Activated naive CD8-positive, alpha-beta T cell treated with anti-CD3 and anti-CD28 coated beads, Interleukin-2, amount 10 ng/mL, durations not matched to agents 7 days and 5 days (primary cell): ENCODE measurements at regions not wholly inside any gene's neighbourhood (a gene's known extent, or its start where the extent isn't known, plus 50 kb on each side); places are given as distances from the start of the nearest gene placed in this dataset.

Experiments used
- ATAC-seq: fragments of 150-1000 bp; cut with Tn5 transposase; one replicate; pipeline ENCODE4 v1.10.0; 2021; ENCODE audit warnings: low read depth, moderate library complexity
- POLR2A ChIA-PET: fragments of 350-600 bp; sonication (Branson Sonifier 250); formaldehyde crosslinking; loops from one replicate; lab custom pipeline; 2021; ENCODE audit warnings: antibody characterized with exemption; lab: Charles Lee
- DNase-seq: peaks from one replicate; pipeline ENCODE4 v3.0.0; 2021
- H3K27ac Mint-ChIP-seq: one replicate; pipeline ENCODE4 v1.8.0; 2022; ENCODE audit warnings: mild to moderate bottlenecking, mixed read lengths
- H3K27me3 Mint-ChIP-seq: one replicate; pipeline ENCODE4 v1.8.0; 2022; ENCODE audit warnings: mild to moderate bottlenecking, moderate library complexity, mixed read lengths
- H3K36me3 Mint-ChIP-seq: one replicate; pipeline ENCODE4 v1.8.0; 2021; ENCODE audit warnings: mild to moderate bottlenecking, mixed read lengths
- H3K4me1 Mint-ChIP-seq: one replicate; pipeline ENCODE4 v1.8.0; 2021; ENCODE audit warnings: mixed read lengths
- H3K4me3 Mint-ChIP-seq: one replicate; pipeline ENCODE4 v1.8.0; 2022; ENCODE audit warnings: mild to moderate bottlenecking, moderate library complexity, mixed read lengths
- H3K9me3 Mint-ChIP-seq: one replicate; pipeline ENCODE4 v1.8.0; 2021; ENCODE audit warnings: mixed read lengths

GRCh38 chr2:60163691-60164090, 389.8 kb downstream of the BCL11A start:
- no peak overlapping the region for H3K27ac Mint-ChIP-seq
- H3K4me1 Mint-ChIP-seq, result no peaks in the 10 kb centered on the region
- POLR2A ChIA-PET, result no interaction called here
- no peaks in the 10 kb centered on the region for H3K9me3 Mint-ChIP-seq
- ATAC-seq, result no peak
- H3K4me3 Mint-ChIP-seq, result no peak overlapping the region
- no peaks in the 10 kb centered on the region for H3K27me3 Mint-ChIP-seq
- no peaks in the 10 kb centered on the region for H3K36me3 Mint-ChIP-seq
- DNase-seq, result no peak

- DNase-seq, result no peak
- peaks cover 8% of the 10 kb centered on the region for H3K27me3 Mint-ChIP-seq
- H3K4me1 Mint-ChIP-seq, result no peaks in the 10 kb centered on the region
- no peak for ATAC-seq
- H3K36me3 Mint-ChIP-seq, result no peaks in the 10 kb centered on the region
- H3K27ac Mint-ChIP-seq, result no peak overlapping the region
- POLR2A ChIA-PET, result no interaction called here
- no peak overlapping the region for H3K4me3 Mint-ChIP-seq
- no peaks in the 10 kb centered on the region for H3K9me3 Mint-ChIP-seq
These were observed 393.9 kb downstream of the BCL11A start for GRCh38 chr2:60159519-60159918.

- no peak overlapping the region for H3K4me3 Mint-ChIP-seq
- DNase-seq, result no peak
These were observed 395.2 kb downstream of the BCL11A start for GRCh38 chr2:60158262-60158661.

GRCh38 chr2:60157283-60157682, 396.2 kb downstream of the BCL11A start:
- Mint-ChIP-seq H3K36me3 (no peaks in the 10 kb centered on the region), H3K4me1 (no peaks in the 10 kb centered on the region), H3K27me3 (peaks cover 15% of the 10 kb centered on the region), H3K4me3 (no peak overlapping the region), H3K9me3 (no peaks in the 10 kb centered on the region), H3K27ac (no peak overlapping the region)
- DNase-seq, result no peak
- no peak for ATAC-seq
- POLR2A ChIA-PET, result no interaction called here

More at GRCh38 chr2:60158262-60158661, 395.2 kb downstream of the BCL11A start:
- Mint-ChIP-seq H3K4me1 (no peaks in the 10 kb centered on the region), H3K36me3 (no peaks in the 10 kb centered on the region), H3K27ac (no peak overlapping the region), H3K9me3 (no peaks in the 10 kb centered on the region), H3K27me3 (peaks cover 15% of the 10 kb centered on the region)
- ATAC-seq, result no peak
- POLR2A ChIA-PET, result no interaction called here

- H3K4me1 Mint-ChIP-seq, result peaks cover 2% of the 10 kb centered on the region
- H3K27ac Mint-ChIP-seq, result no peak overlapping the region
- DNase-seq, result no peak
- no peak overlapping the region for H3K4me3 Mint-ChIP-seq
- H3K36me3 Mint-ChIP-seq, result no peaks in the 10 kb centered on the region
- no peaks in the 10 kb centered on the region for H3K9me3 Mint-ChIP-seq
- H3K27me3 Mint-ChIP-seq, result peaks cover 21% of the 10 kb centered on the region
- ATAC-seq, result no peak
- POLR2A ChIA-PET, result no interaction called here
These were observed 399.3 kb downstream of the BCL11A start for GRCh38 chr2:60154142-60154541.

GRCh38 chr2:60152226-60152833, 401.1 kb downstream of the BCL11A start:
- H3K27me3 Mint-ChIP-seq, result peaks cover 21% of the 10 kb centered on the region
- no peak overlapping the region for H3K27ac Mint-ChIP-seq
- ATAC-seq (no peak), DNase-seq (no peak)
- H3K4me3 Mint-ChIP-seq, result no peak overlapping the region
- POLR2A ChIA-PET, result no interaction called here
- peaks cover 6% of the 10 kb centered on the region for H3K4me1 Mint-ChIP-seq
- no peaks in the 10 kb centered on the region for H3K9me3 Mint-ChIP-seq
- no peaks in the 10 kb centered on the region for H3K36me3 Mint-ChIP-seq

GRCh38 chr2:60149176-60149575, 404.3 kb downstream of the BCL11A start:
- Mint-ChIP-seq H3K4me3 (no peak overlapping the region), H3K27ac (no peak overlapping the region), H3K36me3 (no peaks in the 10 kb centered on the region), H3K27me3 (peaks cover 11% of the 10 kb centered on the region), H3K4me1 (peaks cover 6% of the 10 kb centered on the region), H3K9me3 (no peaks in the 10 kb centered on the region)
- no peak for DNase-seq
- POLR2A ChIA-PET, result no interaction called here
- no peak for ATAC-seq

- POLR2A ChIA-PET, result no interaction called here
- Mint-ChIP-seq H3K9me3 (no peaks in the 10 kb centered on the region), H3K36me3 (no peaks in the 10 kb centered on the region), H3K4me1 (peaks cover 6% of the 10 kb centered on the region), H3K27me3 (peaks cover 7% of the 10 kb centered on the region), H3K4me3 (no peak overlapping the region), H3K27ac (no peak overlapping the region)
- DNase-seq (no peak), ATAC-seq (no peak)
These were observed 404.7 kb downstream of the BCL11A start for GRCh38 chr2:60148716-60149115.

- H3K4me1 Mint-ChIP-seq, result no peaks in the 10 kb centered on the region
- H3K9me3 Mint-ChIP-seq, result peaks cover 9% of the 10 kb centered on the region
- ATAC-seq (no peak), DNase-seq (no peak)
- no peak overlapping the region for H3K4me3 Mint-ChIP-seq
- H3K36me3 Mint-ChIP-seq, result no peaks in the 10 kb centered on the region
- H3K27me3 Mint-ChIP-seq, result no peaks in the 10 kb centered on the region
- H3K27ac Mint-ChIP-seq, result no peak overlapping the region
- POLR2A ChIA-PET, result no interaction called here
These were observed 413.3 kb downstream of the BCL11A start for GRCh38 chr2:60140185-60140584.

- Mint-ChIP-seq H3K9me3 (peaks cover 6% of the 10 kb centered on the region), H3K36me3 (no peaks in the 10 kb centered on the region), H3K27me3 (peaks cover 2% of the 10 kb centered on the region), H3K27ac (no peak overlapping the region), H3K4me3 (no peak overlapping the region), H3K4me1 (no peaks in the 10 kb centered on the region)
- no peak for DNase-seq
- no peak for ATAC-seq
- POLR2A ChIA-PET, result no interaction called here
These were observed 416.5 kb downstream of the BCL11A start for GRCh38 chr2:60136913-60137312.

- H3K4me1 Mint-ChIP-seq, result no peaks in the 10 kb centered on the region
- ATAC-seq (no peak), DNase-seq (no peak)
- peaks cover 2% of the 10 kb centered on the region for H3K9me3 Mint-ChIP-seq
- H3K27ac Mint-ChIP-seq, result no peak overlapping the region
- no peaks in the 10 kb centered on the region for H3K36me3 Mint-ChIP-seq
- POLR2A ChIA-PET, result no interaction called here
- H3K4me3 Mint-ChIP-seq, result no peak overlapping the region
- H3K27me3 Mint-ChIP-seq, result peaks cover 4% of the 10 kb centered on the region
These were observed 426.3 kb downstream of the BCL11A start for GRCh38 chr2:60127191-60127590.

GRCh38 chr2:60125611-60126426, 427.6 kb downstream of the BCL11A start:
- no peak overlapping the region for H3K4me3 Mint-ChIP-seq
- no peaks in the 10 kb centered on the region for H3K4me1 Mint-ChIP-seq
- H3K27ac Mint-ChIP-seq, result no peak overlapping the region
- DNase-seq (no peak), ATAC-seq (no peak)
- H3K9me3 Mint-ChIP-seq, result no peaks in the 10 kb centered on the region
- no peaks in the 10 kb centered on the region for H3K36me3 Mint-ChIP-seq
- H3K27me3 Mint-ChIP-seq, result peaks cover 4% of the 10 kb centered on the region
- POLR2A ChIA-PET, result no interaction called here

- POLR2A ChIA-PET, result no interaction called here
- H3K27ac Mint-ChIP-seq, result no peak overlapping the region
- no peaks in the 10 kb centered on the region for H3K36me3 Mint-ChIP-seq
- no peak for DNase-seq
- no peak overlapping the region for H3K4me3 Mint-ChIP-seq
- H3K4me1 Mint-ChIP-seq, result no peaks in the 10 kb centered on the region
- H3K27me3 Mint-ChIP-seq, result peaks cover 10% of the 10 kb centered on the region
- no peaks in the 10 kb centered on the region for H3K9me3 Mint-ChIP-seq
- no peak for ATAC-seq
These were observed 433.7 kb downstream of the BCL11A start for GRCh38 chr2:60119778-60120177.

- no peak for DNase-seq
- H3K27ac Mint-ChIP-seq, result no peak overlapping the region
These were observed 434.5 kb downstream of the BCL11A start for GRCh38 chr2:60118917-60119316.

More at GRCh38 chr2:60118917-60119316, 434.5 kb downstream of the BCL11A start:
- Mint-ChIP-seq H3K4me1 (no peaks in the 10 kb centered on the region), H3K9me3 (no peaks in the 10 kb centered on the region), H3K4me3 (no peak overlapping the region), H3K36me3 (no peaks in the 10 kb centered on the region), H3K27me3 (peaks cover 10% of the 10 kb centered on the region)
- ATAC-seq, result no peak
- POLR2A ChIA-PET, result no interaction called here
